Keratinocyte (primary cell): ENCODE measurements at regions not wholly inside any gene's neighbourhood (a gene's known extent, or its start where the extent isn't known, plus 50 kb on each side); places are given as distances from the start of the nearest gene placed in this dataset.

ENCODE experiments used
- DNase-seq: peaks from one replicate; pipeline ENCODE4 v3.0.0-alpha.2; 2011; ENCODE audit warnings: low read depth, missing footprints, low spot score
- FAIRE-seq: peaks from 2 replicates; lab custom pipeline; 2011; peaks lifted over from hg19 to GRCh38; lab: Jason Lieb, UNC
- H2AFZ ChIP-seq: 2 replicates; pipeline ENCODE4 v1.6.0; 2012; ENCODE audit warnings: low read length, control low read depth, inconsistent platforms; ENCODE audit not compliant: control insufficient read depth
- H3K27ac ChIP-seq: 2 replicates; pipeline ENCODE4 v1.5.1; 2011; ENCODE audit warnings: low read length; ENCODE audit not compliant: control insufficient read depth, insufficient read depth
- H3K27me3 ChIP-seq: 3 replicates; pipeline ENCODE4 v1.6.0; 2011; ENCODE audit warnings: low read length; ENCODE audit not compliant: control insufficient read depth, insufficient read depth; ENCODE audit errors: extremely low read depth
- H3K36me3 ChIP-seq, 2 experiments: 2 replicates in 1 of 2; 3 replicates in 1 of 2; pipeline ENCODE4 v1.5.1; 2011; ENCODE audit warnings: low read length in 2 of 2, mild to moderate bottlenecking in 1 of 2; ENCODE audit not compliant: control insufficient read depth in 2 of 2, insufficient read depth in 2 of 2; ENCODE audit errors: extremely low read depth in 1 of 2
- H3K4me1 ChIP-seq: 3 replicates; pipeline ENCODE4 v1.5.1; 2011; ENCODE audit warnings: low read length; ENCODE audit not compliant: control insufficient read depth, insufficient read depth; ENCODE audit errors: extremely low read depth
- H3K4me2 ChIP-seq: 3 replicates; pipeline ENCODE4 v1.6.0; 2011; ENCODE audit warnings: low read depth, low read length; ENCODE audit not compliant: control insufficient read depth, insufficient read depth; ENCODE audit errors: extremely low read depth
- H3K4me3 ChIP-seq, 3 experiments: fragments of 200-600 bp in 1 of 3; sonication (generic) in 1 of 3; 2 replicates in 2 of 3; 3 replicates in 1 of 3; pipeline ENCODE4 v1.5.1; 2011 to 2016; ENCODE audit warnings: low read length in 3 of 3, mild to moderate bottlenecking in 3 of 3, control low read depth in 2 of 3, inconsistent platforms in 1 of 3, low read depth in 1 of 3, mixed read lengths in 1 of 3, mixed run types in 1 of 3, moderate library complexity in 1 of 3; ENCODE audit not compliant: control insufficient read depth in 2 of 3, insufficient read depth in 2 of 3; ENCODE audit errors: extremely low read depth in 1 of 3
- H3K79me2 ChIP-seq: 2 replicates; pipeline ENCODE4 v1.6.0; 2012; ENCODE audit warnings: low read length; ENCODE audit not compliant: control insufficient read depth, insufficient read depth
- H3K9ac ChIP-seq: 3 replicates; pipeline ENCODE4 v1.6.0; 2011; ENCODE audit warnings: low read length; ENCODE audit not compliant: control insufficient read depth, insufficient read depth; ENCODE audit errors: extremely low read depth
- H3K9me1 ChIP-seq: 3 replicates; pipeline ENCODE4 v1.6.0; 2011; ENCODE audit warnings: low read length; ENCODE audit not compliant: control insufficient read depth, insufficient read depth; ENCODE audit errors: extremely low read depth
- H3K9me3 ChIP-seq: 2 replicates; pipeline ENCODE4 v1.5.1; 2012; ENCODE audit warnings: low read depth, low read length; ENCODE audit not compliant: control insufficient read depth
- H4K20me1 ChIP-seq: 3 replicates; pipeline ENCODE4 v1.6.0; 2011; ENCODE audit warnings: low read length; ENCODE audit not compliant: control insufficient read depth, insufficient read depth; ENCODE audit errors: extremely low read depth
- EZH2 ChIP-seq: IDR thresholded peaks from one replicate; pipeline ENCODE4 v1.6.1; 2012; ENCODE audit warnings: inconsistent platforms, mild to moderate bottlenecking, low read length, moderate library complexity
- dilution Hi-C: fragments of 300-500 bp; cut with MboI; formaldehyde crosslinking; loops from one replicate; pipeline ENCODE4 v1.7.0; 2020; ENCODE audit warnings: low sequenced_read_pairs; ENCODE audit not compliant: extremely low pct_ligation_motif_present
- TF ChIP-seq, protein P1 (sequence below), 3 experiments: IDR thresholded peaks in 1 of 3; conservative IDR thresholded peaks in 1 of 3; optimal IDR thresholded peaks in 1 of 3; 2 replicates in 2 of 3; 3 replicates in 1 of 3; pipeline versions ENCODE3 to v1.5.1; 2011; ENCODE audit warnings: low read length in 3 of 3, mild to moderate bottlenecking in 3 of 3, moderate library complexity in 2 of 3, control low read depth in 1 of 3, inconsistent platforms in 1 of 3; ENCODE audit not compliant: insufficient read depth in 2 of 3; ENCODE audit errors: extremely low read depth in 1 of 3

DNA sequence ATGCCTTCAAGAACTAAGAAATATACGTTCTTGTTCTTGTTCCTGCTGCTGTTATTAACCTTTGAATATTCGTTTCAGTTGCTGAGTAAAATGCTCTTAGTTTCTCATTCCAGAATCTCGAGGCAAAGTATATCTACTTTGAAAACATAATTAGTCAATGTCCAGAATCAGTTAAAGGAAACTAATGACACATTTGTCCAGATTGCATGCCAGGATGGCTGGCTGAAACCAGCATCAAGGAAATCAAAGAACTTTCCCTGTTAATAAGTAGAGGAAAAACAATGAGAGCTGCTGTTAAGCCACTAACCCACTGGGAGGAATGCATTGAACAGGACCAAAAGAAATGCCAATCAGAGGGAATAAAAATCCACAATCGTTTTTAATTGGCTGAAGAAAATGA lies 196.9 kb downstream of the ALDH8A1 start:
- peaks cover 1% of the 10 kb centered on the region for H3K4me1 ChIP-seq
- FAIRE-seq (no peak), DNase-seq (no peak)
- H3K9ac ChIP-seq, result no peak overlapping the region
- H3K36me3 ChIP-seq, result no peaks in the 10 kb centered on the region
- no peak overlapping the region for H2AFZ ChIP-seq
- dilution Hi-C loops, result no loop called here
- no peak overlapping the region for H3K4me3 ChIP-seq
- H4K20me1 ChIP-seq, result no peaks in the 10 kb centered on the region
- H3K9me3 ChIP-seq, result no peaks in the 10 kb centered on the region
- H3K9me1 ChIP-seq, result no peaks in the 10 kb centered on the region
- H3K4me2 ChIP-seq, result no peak overlapping the region
- no peaks in the 10 kb centered on the region for H3K79me2 ChIP-seq
- no peaks in the 10 kb centered on the region for H3K27me3 ChIP-seq
- no peak for TF ChIP-seq EZH2
- TF ChIP-seq, protein P1, sequence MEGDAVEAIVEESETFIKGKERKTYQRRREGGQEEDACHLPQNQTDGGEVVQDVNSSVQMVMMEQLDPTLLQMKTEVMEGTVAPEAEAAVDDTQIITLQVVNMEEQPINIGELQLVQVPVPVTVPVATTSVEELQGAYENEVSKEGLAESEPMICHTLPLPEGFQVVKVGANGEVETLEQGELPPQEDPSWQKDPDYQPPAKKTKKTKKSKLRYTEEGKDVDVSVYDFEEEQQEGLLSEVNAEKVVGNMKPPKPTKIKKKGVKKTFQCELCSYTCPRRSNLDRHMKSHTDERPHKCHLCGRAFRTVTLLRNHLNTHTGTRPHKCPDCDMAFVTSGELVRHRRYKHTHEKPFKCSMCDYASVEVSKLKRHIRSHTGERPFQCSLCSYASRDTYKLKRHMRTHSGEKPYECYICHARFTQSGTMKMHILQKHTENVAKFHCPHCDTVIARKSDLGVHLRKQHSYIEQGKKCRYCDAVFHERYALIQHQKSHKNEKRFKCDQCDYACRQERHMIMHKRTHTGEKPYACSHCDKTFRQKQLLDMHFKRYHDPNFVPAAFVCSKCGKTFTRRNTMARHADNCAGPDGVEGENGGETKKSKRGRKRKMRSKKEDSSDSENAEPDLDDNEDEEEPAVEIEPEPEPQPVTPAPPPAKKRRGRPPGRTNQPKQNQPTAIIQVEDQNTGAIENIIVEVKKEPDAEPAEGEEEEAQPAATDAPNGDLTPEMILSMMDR (optimal IDR thresholded peaks at IDR 0.05 in 1 of 3, IDR thresholded peaks at IDR 0.05 in 1 of 3, conservative IDR thresholded peaks at IDR 0.05 in 1 of 3; ENCODE audit: extremely low read depth in 1 of 3, insufficient read depth in 2 of 3, low read length in 3 of 3), result no peak
- H3K27ac ChIP-seq, result no peak overlapping the region

DNA sequence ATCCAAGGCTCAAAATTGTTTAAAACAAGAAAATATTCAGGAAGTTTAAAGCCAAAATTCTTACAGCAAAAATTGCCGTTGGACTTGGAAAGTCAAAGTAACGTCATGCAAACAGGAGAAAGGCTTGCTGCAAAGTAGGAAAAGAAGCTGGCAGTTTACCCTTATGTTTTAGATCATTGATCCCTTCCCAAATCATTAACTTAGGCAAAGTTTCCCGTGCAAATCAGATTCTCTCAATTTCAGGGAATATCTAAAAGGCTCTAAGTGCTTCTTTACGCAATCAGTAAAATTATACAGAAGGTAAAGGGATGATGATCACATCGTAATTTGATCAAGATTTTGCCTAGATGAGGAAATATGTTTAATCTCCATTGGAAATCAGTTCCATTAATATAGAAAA lies 197.5 kb downstream of the ALDH8A1 start:
- no peaks in the 10 kb centered on the region for H3K36me3 ChIP-seq
- no peaks in the 10 kb centered on the region for H3K4me1 ChIP-seq
- H3K79me2 ChIP-seq, result no peaks in the 10 kb centered on the region
- no peak overlapping the region for H3K9ac ChIP-seq
- no peaks in the 10 kb centered on the region for H3K9me1 ChIP-seq
- H3K27ac ChIP-seq, result no peak overlapping the region
- H4K20me1 ChIP-seq, result no peaks in the 10 kb centered on the region
- FAIRE-seq (no peak), DNase-seq (no peak)
- H3K27me3 ChIP-seq, result no peaks in the 10 kb centered on the region
- no peak overlapping the region for H3K4me2 ChIP-seq
- no peak overlapping the region for H3K4me3 ChIP-seq
- TF ChIP-seq, protein P1 (optimal IDR thresholded peaks at IDR 0.05 in 1 of 3, IDR thresholded peaks at IDR 0.05 in 1 of 3, conservative IDR thresholded peaks at IDR 0.05 in 1 of 3; ENCODE audit: extremely low read depth in 1 of 3, insufficient read depth in 2 of 3, low read length in 3 of 3), result no peak
- TF ChIP-seq EZH2, result no peak
- H2AFZ ChIP-seq, result no peak overlapping the region
- dilution Hi-C loops, result no loop called here
- H3K9me3 ChIP-seq, result no peaks in the 10 kb centered on the region
